ENCODE measurements at regions not wholly inside any gene's neighbourhood (a gene's known extent, or its start where the extent isn't known, plus 50 kb on each side); places are given as distances from the start of the nearest gene placed in this dataset.

DNA sequence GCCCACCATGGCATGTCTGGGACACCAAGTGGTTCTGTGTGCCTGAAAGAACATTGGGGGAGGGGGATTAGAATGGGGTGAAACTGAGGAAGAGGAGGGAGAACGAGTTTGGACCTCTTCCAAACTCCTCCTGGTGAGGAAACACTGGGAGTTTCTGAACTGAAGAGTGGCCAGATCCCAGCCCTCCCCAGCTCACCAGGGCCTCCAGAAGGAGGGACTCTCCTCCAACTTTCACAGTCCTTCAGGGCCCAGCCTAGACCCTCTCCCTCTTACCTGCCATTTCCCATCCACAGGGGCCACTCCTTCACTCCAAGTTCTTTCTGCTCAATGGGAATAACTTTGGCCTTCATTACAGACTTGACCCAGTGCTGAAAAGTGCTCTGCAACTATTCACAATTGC lies 132.0 kb upstream of the FOXK1 start (continued):
- TF ChIP-seq, protein P1, sequence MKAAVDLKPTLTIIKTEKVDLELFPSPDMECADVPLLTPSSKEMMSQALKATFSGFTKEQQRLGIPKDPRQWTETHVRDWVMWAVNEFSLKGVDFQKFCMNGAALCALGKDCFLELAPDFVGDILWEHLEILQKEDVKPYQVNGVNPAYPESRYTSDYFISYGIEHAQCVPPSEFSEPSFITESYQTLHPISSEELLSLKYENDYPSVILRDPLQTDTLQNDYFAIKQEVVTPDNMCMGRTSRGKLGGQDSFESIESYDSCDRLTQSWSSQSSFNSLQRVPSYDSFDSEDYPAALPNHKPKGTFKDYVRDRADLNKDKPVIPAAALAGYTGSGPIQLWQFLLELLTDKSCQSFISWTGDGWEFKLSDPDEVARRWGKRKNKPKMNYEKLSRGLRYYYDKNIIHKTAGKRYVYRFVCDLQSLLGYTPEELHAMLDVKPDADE (IDR thresholded peaks at IDR 0.05), result no peak

DNA sequence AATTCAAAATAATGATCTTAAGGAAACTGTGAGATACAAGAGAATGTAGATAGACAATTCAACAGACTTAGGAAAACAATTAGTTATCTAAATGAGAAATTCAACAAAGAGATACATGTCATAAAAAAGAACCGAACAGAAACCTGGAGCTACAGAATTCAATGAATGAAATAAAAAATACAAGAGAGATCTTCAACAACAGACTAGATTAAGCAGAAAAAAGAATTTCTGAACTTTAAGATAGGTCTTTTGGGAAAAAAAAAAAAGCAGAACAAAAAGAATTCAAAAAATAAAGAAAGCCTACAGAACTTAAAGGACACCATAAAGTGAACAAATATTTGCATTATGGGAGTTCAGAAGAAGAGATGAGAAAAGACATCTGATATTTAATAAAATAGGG lies 129.1 kb upstream of the FOXK1 start:
- Histone ChIP-seq H3K79me2 (replicated peaks; ENCODE audit: insufficient read depth) (no peaks in the 10 kb centered on the region), H3K27ac (ENCODE audit: low read depth) (no peak overlapping the region), H4K20me1 (replicated peaks; ENCODE audit: insufficient read depth) (no peaks in the 10 kb centered on the region), H3K4me3 (no peak overlapping the region), H3K9me2 (ENCODE audit: insufficient read depth) (no peaks in the 10 kb centered on the region), H3F3A (replicated peaks; ENCODE audit: low read depth) (no peaks in the 10 kb centered on the region), H2AFZ (no peak overlapping the region), H3K4me1 (ENCODE audit: insufficient read depth) (peaks cover 8% of the 10 kb centered on the region; the same call in 1 of the 2 replicates), H3K4me2 (no peak overlapping the region), H3K36me3 (ENCODE audit: insufficient read depth) (no peaks in the 10 kb centered on the region), H3K27me3 (ENCODE audit: insufficient read depth) (no peaks in the 10 kb centered on the region)
- Mint-ChIP-seq H3K4me3 (no peak overlapping the region), H3K4me1 (no peaks in the 10 kb centered on the region; the same call in 2 of the 3 replicates), H3K36me3 (ENCODE audit: low read depth) (peaks cover 24% of the 10 kb centered on the region; the same call in 2 of the 3 replicates), H3K27ac (no peak overlapping the region), H3K9me3 (peaks cover 98% of the 10 kb centered on the region), H3K27me3 (ENCODE audit: insufficient read depth, low read depth, poor library complexity) (peaks cover 3% of the 10 kb centered on the region)
- DNase-seq (ENCODE audit: low spot score), result no peak
- no peak for ATAC-seq
- no peak for TF ChIP-seq POLR2AphosphoS5 (IDR thresholded peaks at IDR 0.05; ENCODE audit: low read depth)
- TF ChIP-seq ZNF114 (CRISPR knock-in tag; IDR thresholded peaks at IDR 0.05), result no peak
- no peak for TF ChIP-seq JUNB (IDR thresholded peaks at IDR 0.05; ENCODE audit: unreplicated experiment)
- no peak for TF ChIP-seq EZH2phosphoT487 (IDR thresholded peaks at IDR 0.05; ENCODE audit: unreplicated experiment)
- no peak for TF ChIP-seq CREB1 (CRISPR knock-in tag; IDR thresholded peaks at IDR 0.05; ENCODE audit: low read depth)
- no peak for TF ChIP-seq NANOG (IDR thresholded peaks at IDR 0.05; ENCODE audit: borderline replicate concordance)
- TF ChIP-seq, protein P2, sequence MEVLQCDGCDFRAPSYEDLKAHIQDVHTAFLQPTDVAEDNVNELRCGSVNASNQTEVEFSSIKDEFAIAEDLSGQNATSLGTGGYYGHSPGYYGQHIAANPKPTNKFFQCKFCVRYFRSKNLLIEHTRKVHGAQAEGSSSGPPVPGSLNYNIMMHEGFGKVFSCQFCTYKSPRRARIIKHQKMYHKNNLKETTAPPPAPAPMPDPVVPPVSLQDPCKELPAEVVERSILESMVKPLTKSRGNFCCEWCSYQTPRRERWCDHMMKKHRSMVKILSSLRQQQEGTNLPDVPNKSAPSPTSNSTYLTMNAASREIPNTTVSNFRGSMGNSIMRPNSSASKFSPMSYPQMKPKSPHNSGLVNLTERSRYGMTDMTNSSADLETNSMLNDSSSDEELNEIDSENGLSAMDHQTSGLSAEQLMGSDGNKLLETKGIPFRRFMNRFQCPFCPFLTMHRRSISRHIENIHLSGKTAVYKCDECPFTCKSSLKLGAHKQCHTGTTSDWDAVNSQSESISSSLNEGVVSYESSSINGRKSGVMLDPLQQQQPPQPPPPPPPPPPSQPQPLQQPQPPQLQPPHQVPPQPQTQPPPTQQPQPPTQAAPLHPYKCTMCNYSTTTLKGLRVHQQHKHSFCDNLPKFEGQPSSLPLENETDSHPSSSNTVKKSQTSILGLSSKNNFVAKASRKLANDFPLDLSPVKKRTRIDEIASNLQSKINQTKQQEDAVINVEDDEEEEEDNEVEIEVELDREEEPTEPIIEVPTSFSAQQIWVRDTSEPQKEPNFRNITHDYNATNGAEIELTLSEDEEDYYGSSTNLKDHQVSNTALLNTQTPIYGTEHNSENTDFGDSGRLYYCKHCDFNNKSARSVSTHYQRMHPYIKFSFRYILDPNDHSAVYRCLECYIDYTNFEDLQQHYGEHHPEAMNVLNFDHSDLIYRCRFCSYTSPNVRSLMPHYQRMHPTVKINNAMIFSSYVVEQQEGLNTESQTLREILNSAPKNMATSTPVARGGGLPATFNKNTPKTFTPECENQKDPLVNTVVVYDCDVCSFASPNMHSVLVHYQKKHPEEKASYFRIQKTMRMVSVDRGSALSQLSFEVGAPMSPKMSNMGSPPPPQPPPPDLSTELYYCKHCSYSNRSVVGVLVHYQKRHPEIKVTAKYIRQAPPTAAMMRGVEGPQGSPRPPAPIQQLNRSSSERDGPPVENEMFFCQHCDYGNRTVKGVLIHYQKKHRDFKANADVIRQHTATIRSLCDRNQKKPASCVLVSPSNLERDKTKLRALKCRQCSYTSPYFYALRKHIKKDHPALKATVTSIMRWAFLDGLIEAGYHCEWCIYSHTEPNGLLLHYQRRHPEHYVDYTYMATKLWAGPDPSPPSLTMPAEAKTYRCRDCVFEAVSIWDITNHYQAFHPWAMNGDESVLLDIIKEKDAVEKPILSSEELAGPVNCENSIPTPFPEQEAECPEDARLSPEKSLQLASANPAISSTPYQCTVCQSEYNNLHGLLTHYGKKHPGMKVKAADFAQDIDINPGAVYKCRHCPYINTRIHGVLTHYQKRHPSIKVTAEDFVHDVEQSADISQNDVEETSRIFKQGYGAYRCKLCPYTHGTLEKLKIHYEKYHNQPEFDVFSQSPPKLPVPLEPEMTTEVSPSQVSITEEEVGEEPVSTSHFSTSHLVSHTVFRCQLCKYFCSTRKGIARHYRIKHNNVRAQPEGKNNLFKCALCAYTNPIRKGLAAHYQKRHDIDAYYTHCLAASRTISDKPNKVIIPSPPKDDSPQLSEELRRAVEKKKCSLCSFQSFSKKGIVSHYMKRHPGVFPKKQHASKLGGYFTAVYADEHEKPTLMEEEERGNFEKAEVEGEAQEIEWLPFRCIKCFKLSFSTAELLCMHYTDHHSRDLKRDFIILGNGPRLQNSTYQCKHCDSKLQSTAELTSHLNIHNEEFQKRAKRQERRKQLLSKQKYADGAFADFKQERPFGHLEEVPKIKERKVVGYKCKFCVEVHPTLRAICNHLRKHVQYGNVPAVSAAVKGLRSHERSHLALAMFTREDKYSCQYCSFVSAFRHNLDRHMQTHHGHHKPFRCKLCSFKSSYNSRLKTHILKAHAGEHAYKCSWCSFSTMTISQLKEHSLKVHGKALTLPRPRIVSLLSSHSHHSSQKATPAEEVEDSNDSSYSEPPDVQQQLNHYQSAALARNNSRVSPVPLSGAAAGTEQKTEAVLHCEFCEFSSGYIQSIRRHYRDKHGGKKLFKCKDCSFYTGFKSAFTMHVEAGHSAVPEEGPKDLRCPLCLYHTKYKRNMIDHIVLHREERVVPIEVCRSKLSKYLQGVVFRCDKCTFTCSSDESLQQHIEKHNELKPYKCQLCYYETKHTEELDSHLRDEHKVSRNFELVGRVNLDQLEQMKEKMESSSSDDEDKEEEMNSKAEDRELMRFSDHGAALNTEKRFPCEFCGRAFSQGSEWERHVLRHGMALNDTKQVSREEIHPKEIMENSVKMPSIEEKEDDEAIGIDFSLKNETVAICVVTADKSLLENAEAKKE (CRISPR knock-in tag; IDR thresholded peaks at IDR 0.05), result no peak
- TF ChIP-seq, protein P1 (IDR thresholded peaks at IDR 0.05), result no peak
- no peak for TF ChIP-seq STAT1 (IDR thresholded peaks at IDR 0.05; ENCODE audit: unreplicated experiment)
- TF ChIP-seq EZH2 (IDR thresholded peaks at IDR 0.05; ENCODE audit: low read depth, unreplicated experiment), result no peak
- TF ChIP-seq, protein P3, sequence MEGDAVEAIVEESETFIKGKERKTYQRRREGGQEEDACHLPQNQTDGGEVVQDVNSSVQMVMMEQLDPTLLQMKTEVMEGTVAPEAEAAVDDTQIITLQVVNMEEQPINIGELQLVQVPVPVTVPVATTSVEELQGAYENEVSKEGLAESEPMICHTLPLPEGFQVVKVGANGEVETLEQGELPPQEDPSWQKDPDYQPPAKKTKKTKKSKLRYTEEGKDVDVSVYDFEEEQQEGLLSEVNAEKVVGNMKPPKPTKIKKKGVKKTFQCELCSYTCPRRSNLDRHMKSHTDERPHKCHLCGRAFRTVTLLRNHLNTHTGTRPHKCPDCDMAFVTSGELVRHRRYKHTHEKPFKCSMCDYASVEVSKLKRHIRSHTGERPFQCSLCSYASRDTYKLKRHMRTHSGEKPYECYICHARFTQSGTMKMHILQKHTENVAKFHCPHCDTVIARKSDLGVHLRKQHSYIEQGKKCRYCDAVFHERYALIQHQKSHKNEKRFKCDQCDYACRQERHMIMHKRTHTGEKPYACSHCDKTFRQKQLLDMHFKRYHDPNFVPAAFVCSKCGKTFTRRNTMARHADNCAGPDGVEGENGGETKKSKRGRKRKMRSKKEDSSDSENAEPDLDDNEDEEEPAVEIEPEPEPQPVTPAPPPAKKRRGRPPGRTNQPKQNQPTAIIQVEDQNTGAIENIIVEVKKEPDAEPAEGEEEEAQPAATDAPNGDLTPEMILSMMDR (conservative IDR thresholded peaks at IDR 0.05; ENCODE audit: low read depth in 2 of 2), result no peak
- no peak for TF ChIP-seq ZNF331 (CRISPR knock-in tag; IDR thresholded peaks at IDR 0.05; ENCODE audit: low read depth)
